ENCODE measurements at regions not wholly inside any gene's neighbourhood (a gene's known extent, or its start where the extent isn't known, plus 50 kb on each side); places are given as distances from the start of the nearest gene placed in this dataset.
"Not testable (repeated sequence)": the region's sequence is repeated elsewhere in the genome, so short reads cannot be mapped to it uniquely, and the experiment has no call there.

GRCh38 chr7:410395-410910 lies 109.2 kb downstream of the PDGFA start:
- in situ Hi-C loops (cut with MboI; ENCODE audit: low pct_ligation_motif_present in 1 of 4, low pct_unique_long_range_greater_than_20kb in 1 of 4, low sequenced_read_pairs in 3 of 4) (no loop called here), intact Hi-C loops (cut with DNase I; ENCODE audit: low total_unique reads) (loop anchor here (10.0 kb wide), 1 partner anchor 56 kb away; no protein-coding TSS in a partner anchor)
- peaks cover 1% of the 10 kb centered on the region for H3K27me3 ChIP-seq
- no peak overlapping the region for H3K27ac ChIP-seq
- no peak for DNase-seq
- H3K36me3 ChIP-seq, result no peaks in the 10 kb centered on the region
- TF ChIP-seq POLR2AphosphoS5 (IDR thresholded peaks at IDR 0.05), result no peak
- TF ChIP-seq EP300 (IDR thresholded peaks at IDR 0.05; ENCODE audit: low read depth), result no peak
- TF ChIP-seq CTCF (IDR thresholded peaks at IDR 0.05), result no peak
- TF ChIP-seq POLR2A (IDR thresholded peaks at IDR 0.05), result no peak
- no peaks in the 10 kb centered on the region for H3K9me3 ChIP-seq
- no peak overlapping the region for H3K4me3 ChIP-seq
- no peaks in the 10 kb centered on the region for H3K4me1 ChIP-seq
- WGBS, 2 donors (ENCODE audit: low coverage in 1 of 2), result 92 to 100% methylated on average over 1 to 20 of the region's 20 CpGs

DNA sequence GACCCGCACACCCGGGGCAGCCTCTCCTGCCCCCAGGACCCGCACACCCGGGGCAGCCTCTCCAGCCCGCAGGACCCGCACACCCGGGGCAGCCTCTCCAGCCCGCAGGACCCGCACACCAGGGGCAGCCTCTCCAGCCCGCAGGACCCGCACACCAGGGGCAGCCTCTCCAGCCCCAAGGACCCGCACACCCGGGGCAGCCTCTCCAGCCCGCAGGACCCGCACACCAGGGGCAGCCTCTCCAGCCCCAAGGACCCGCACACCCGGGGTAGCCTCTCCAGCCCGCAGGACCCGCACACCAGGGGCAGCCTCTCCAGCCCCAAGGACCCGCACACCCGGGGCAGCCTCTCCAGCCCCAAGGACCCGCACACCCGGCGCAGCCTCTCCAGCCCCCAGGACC lies 108.5 kb downstream of the PDGFA start:
- H3K4me3 ChIP-seq; H3K4me1 ChIP-seq; in situ Hi-C loops (cut with MboI; ENCODE audit: low pct_ligation_motif_present in 1 of 4, low pct_unique_long_range_greater_than_20kb in 1 of 4, low sequenced_read_pairs in 3 of 4); H3K27ac ChIP-seq; H3K27me3 ChIP-seq; DNase-seq; H3K36me3 ChIP-seq; H3K9me3 ChIP-seq: not testable (repeated sequence)
- intact Hi-C loops (cut with DNase I; ENCODE audit: low total_unique reads), result loop anchor here (10.0 kb wide), 1 partner anchor 56 kb away; no protein-coding TSS in a partner anchor
- 99% methylated on average over 17 of the region's 24 CpGs; no CpG with 5 or more reads in 1 of the 2 donors for whole genome bisulfite sequencing, 2 donors (ENCODE audit: low coverage in 1 of 2)

DNA sequence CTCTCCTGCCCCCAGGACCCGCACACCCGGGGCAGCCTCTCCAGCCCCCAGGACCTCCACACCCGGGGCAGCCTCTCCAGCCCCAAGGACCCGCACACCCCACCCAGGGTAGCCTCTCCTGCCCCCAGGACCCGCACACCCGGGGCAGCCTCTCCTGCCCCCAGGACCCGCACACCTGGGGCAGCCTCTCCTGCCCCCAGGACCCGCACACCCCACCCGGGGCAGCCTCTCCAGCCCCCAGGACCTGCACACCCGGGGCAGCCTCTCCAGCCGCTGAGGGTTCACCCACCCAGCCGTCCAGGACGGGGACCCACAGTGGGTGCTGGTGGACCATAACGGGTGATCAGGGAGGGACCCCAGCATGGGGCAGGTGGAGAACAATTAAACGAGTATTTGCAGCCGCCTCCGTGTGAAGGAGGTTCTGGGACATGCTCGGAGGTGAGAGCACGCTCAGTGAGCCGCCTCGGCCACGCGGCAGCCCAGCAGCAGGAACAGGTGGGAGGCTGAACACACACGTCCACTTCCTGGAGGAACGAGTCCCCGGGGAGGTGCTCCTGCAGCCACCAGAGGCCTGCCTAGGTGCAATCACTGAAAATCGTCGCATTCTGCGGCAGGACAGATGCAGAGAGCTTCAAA lies 107.9 kb downstream of the PDGFA start:
- H3K9me3 ChIP-seq, result no peaks in the 10 kb centered on the region
- H3K27me3 ChIP-seq, result no peaks in the 10 kb centered on the region
- no peak overlapping the region for H3K27ac ChIP-seq
- H3K4me3 ChIP-seq, result no peak overlapping the region
- H3K36me3 ChIP-seq, result no peaks in the 10 kb centered on the region
- intact Hi-C loops (cut with DNase I; ENCODE audit: low total_unique reads) (loop anchor here (10.0 kb wide), 1 partner anchor 57 kb away; no protein-coding TSS in a partner anchor), in situ Hi-C loops (cut with MboI; ENCODE audit: low pct_ligation_motif_present in 1 of 4, low pct_unique_long_range_greater_than_20kb in 1 of 4, low sequenced_read_pairs in 3 of 4) (no loop called here)
- DNase-seq, result no peak
- no peaks in the 10 kb centered on the region for H3K4me1 ChIP-seq
- TF ChIP-seq CTCF (IDR thresholded peaks at IDR 0.05) (no peak), POLR2AphosphoS5 (IDR thresholded peaks at IDR 0.05) (no peak)
- WGBS, 2 donors (ENCODE audit: low coverage in 1 of 2), result 69% methylated on average over 29 of the region's 29 CpGs; no CpG with 5 or more reads in 1 of the 2 donors

DNA sequence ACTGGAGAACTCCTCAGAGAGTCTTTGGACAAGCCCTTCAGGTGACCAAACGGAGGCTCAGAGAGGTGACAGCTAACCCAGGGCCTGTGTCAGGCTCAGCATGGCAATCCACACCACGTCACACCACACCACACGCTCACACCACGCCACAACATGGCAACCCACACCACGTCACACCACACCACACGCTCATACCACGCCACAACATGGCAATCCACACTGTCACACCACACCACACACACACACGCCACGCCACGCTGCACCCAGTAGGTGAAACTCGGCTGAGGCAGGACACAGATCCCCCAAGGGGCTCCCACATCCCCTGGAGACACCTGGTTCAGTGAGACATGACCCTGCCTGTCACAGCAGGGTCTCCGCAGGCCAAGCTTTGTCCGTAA lies 107.3 kb downstream of the PDGFA start:
- in situ Hi-C loops (cut with MboI; ENCODE audit: low pct_ligation_motif_present in 1 of 4, low pct_unique_long_range_greater_than_20kb in 1 of 4, low sequenced_read_pairs in 3 of 4), result no loop called here
- H3K27ac ChIP-seq, result no peak overlapping the region
- no peak for TF ChIP-seq POLR2AphosphoS5 (IDR thresholded peaks at IDR 0.05)
- no peaks in the 10 kb centered on the region for H3K4me1 ChIP-seq
- WGBS, 2 donors (ENCODE audit: low coverage in 1 of 2), result 78 to 90% methylated on average over 6 to 13 of the region's 13 CpGs
- no peak overlapping the region for H3K4me3 ChIP-seq
- peaks cover 0 to 3% of the 10 kb centered on the region in 2 donors for H3K9me3 ChIP-seq
- H3K27me3 ChIP-seq, result no peaks in the 10 kb centered on the region
- intact Hi-C loops (cut with DNase I; ENCODE audit: low total_unique reads), result loop anchor here (10.0 kb wide), 1 partner anchor 58 kb away; no protein-coding TSS in a partner anchor
- no peaks in the 10 kb centered on the region for H3K36me3 ChIP-seq
- DNase-seq, result no peak

DNA sequence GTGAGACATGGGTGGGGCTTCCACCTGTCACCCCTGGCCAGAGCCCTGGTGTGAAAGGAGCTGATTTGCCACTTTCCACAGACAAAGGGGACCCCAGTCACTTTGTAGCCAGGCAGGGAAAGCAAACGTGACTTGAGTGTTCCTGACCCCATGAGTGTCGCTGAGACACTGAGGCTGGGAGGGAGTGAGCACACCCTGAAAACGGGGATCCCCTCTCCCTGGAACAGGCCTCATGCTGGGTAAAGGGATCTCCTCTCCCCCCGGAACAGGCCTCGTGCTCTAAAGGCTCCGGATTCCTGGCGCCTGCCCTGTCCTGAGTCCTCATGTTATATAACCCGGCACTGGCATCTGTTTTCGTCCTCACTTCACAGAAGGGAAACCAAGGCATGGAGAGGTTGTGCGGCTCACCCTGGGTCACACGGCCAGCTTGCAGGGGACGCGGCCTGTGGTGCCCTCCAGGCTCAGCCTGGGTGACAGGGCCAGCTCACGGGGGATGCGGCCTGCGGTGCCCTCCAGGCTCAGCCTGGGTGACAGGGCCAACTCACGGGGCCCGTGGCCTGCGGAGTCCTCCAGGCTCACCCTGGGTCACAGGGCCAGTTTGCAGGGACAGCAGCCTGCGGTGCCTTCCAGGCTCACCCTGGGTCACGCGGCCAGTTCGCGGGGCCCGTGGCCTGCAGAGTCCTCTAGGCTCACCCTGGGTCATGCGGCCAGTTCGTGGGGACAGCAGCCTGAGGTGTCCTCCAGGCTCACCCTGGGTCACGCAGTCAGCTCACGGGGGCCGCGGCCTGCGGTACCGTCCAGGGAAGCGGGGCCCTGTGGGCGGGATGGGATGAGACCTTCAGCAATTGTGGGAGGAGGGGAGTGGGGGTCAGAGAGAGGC lies 104.7 kb downstream of the PDGFA start:
- WGBS, 2 donors (ENCODE audit: low coverage in 1 of 2), result 92 to 100% methylated on average over 1 to 34 of the region's 35 CpGs
- no peak for DNase-seq
- Histone ChIP-seq H3K36me3 (no peaks in the 10 kb centered on the region), H3K27ac (no peak overlapping the region), H3K4me3 (no peak overlapping the region), H3K4me1 (no peaks in the 10 kb centered on the region), H3K9me3 (peaks cover 0 to 3% of the 10 kb centered on the region in 2 donors), H3K27me3 (no peaks in the 10 kb centered on the region)
- TF ChIP-seq POLR2AphosphoS5 (IDR thresholded peaks at IDR 0.05) (no peak), POLR2A (IDR thresholded peaks at IDR 0.05) (no peak), EP300 (IDR thresholded peaks at IDR 0.05; ENCODE audit: low read depth) (no peak), CTCF (IDR thresholded peaks at IDR 0.05) (no peak)
- in situ Hi-C loops (cut with MboI; ENCODE audit: low pct_ligation_motif_present in 1 of 4, low pct_unique_long_range_greater_than_20kb in 1 of 4, low sequenced_read_pairs in 3 of 4) (no loop called here), intact Hi-C loops (cut with DNase I; ENCODE audit: low total_unique reads) (loop anchor here (5.0 to 10.0 kb wide), 2 partner anchors 60 to 248 kb away; no protein-coding TSS in a partner anchor)

Data from transverse colon (tissue), 4 donors.